GM19395 (cell line): ENCODE measurements at regions not wholly inside any gene's neighbourhood (a gene's known extent, or its start where the extent isn't known, plus 50 kb on each side); places are given as distances from the start of the nearest gene placed in this dataset.
"Not testable (repeated sequence)": the region's sequence is repeated elsewhere in the genome, so short reads cannot be mapped to it uniquely, and the experiment has no call there.

Experiments
- ATAC-seq: cut with Tn5 transposase; IDR thresholded peaks from one replicate; pipeline ENCODE4 v1.9.1; 2021; ENCODE audit warnings: mild to moderate bottlenecking, moderate library complexity; ENCODE audit not compliant: unreplicated experiment

DNA sequence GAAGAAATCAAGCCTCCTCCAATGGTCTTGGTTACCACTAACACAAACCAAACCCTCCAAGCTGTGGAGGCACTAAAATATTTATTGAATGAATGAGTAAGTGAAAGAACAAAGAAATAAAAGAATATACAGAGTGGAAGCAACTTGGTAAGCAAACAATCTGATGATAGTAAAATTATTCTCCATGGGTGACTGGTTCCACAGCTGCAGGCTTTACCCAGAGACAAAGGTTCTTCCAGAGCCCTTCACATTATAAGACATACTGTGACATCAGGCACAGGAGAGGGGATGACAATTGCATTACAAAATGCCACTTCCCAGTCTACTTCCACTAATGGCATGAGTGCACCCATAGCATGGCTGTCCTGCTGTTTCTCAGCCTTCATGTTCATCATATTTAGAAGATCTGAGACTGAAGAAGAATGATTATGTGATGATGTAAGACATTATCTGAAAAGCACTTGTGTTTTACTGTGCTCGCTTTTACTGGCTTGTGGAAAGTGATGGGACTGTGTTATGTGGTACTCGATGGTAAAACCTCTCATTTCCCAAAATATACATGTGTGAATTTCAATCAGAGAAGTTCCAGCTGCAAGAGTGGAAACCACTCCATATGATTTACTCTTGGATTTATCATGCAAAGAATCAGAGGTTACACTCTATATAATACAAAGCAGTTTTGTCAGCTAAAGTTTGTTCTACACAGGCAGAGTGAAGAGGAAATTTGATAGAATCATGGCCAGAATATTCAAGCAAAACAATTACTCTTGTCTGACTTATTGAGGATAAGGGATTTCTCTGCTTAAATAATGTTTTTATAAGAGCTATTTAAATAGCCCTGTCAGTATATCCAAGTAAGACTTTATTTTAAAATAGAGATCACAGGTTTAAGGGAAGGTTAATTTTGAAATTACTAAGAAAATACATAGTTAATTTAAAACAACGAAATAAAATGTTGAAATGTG, 220.2 kb upstream of the NBEA start:
- ATAC-seq: no peak

DNA sequence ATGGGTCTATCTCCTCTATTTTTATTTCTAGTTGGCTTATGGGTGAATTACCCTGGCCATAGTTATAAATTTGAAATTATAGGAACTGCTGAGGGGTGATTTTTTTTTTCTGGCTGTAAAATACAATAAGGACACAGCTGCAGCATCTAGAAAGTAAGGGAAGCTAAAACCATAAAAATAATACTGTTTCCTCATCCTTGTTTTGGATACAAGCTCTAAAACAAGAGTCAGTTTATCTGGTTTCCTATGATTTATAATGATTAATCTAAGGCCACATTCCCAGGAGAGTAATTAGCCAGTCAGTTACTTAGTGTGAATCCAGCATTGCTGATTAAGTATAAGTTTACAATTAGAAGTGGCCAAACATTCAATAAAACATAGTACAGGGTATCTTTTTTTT, 219.1 kb upstream of the NBEA start:
- ATAC-seq: no peak

DNA sequence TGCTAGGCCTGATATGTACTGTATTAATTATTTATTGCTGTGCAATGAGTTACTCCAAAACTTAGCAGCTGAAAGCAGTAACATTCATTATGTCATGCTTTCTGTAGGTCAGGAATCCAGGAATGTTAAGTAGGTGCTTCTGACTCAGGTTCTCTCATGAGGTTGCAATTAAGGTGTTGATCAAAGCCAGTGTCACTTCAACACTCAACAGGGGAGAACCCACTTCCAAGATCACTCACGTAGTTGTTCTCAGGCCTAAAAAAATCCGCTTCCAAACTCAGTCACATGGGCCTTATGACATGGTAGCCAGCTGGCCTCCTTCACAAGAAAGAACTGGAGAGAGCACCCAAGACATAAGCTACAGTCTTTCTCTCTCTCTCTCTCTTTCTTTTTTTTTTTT, 211.1 kb upstream of the NBEA start:
- no peak for ATAC-seq

DNA sequence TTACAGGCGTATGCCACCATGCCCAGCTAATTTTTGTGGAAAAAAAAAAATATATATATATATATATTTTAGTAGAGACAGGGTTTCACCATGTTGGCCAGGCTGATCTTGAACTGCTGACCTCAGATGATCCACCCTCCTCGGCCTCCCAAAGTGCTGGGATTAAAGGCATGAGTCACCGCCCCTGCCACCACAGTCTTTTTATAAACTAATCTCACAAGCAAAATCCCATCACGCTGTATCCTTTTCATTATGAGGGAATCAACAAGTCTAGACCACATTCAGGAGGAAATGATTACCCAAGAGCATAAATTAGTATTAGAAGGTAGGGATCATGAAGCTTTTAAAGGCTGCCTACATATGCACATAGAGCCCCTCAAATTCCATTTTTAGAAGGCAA, 210.6 kb upstream of the NBEA start:
- no peak for ATAC-seq

DNA sequence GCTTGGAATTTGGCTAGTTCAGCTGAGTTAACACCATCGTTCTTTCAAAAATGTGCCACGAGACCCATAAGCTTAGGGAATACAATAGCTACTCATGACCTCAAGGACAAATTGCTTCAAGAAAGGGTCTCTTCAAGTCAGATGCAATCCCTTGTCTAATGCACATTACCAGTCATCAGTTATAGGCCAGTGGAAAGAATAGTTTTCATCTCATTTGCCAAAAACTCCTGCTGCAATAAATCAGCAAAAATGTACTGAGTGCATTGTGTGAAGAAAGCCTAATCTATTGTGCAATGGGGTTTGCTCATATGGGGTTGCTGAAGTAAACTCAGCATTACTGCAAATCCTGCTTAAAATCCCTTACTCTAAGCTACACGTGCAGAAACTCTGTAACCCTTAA, 208.3 kb upstream of the NBEA start:
- ATAC-seq: no peak

DNA sequence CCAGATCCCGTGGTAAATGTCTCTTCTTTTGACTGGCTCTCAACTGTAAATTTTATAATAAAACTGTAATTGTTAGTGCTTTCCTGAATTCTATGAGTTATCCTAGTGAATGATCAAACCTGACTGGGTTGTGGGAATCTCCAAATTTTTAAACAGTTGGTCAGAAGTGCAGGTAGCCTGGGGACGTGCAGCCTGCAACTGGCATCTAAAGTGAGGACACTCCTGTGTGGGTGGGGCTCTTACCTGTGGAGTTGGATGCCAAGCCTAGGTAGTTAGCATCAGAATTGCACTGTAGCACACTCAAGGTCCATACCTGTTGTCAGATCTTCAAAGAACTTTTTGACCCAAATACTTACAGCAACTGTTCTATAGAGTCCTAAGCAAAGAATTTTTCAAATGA, 207.1 kb upstream of the NBEA start:
- no peak for ATAC-seq

DNA sequence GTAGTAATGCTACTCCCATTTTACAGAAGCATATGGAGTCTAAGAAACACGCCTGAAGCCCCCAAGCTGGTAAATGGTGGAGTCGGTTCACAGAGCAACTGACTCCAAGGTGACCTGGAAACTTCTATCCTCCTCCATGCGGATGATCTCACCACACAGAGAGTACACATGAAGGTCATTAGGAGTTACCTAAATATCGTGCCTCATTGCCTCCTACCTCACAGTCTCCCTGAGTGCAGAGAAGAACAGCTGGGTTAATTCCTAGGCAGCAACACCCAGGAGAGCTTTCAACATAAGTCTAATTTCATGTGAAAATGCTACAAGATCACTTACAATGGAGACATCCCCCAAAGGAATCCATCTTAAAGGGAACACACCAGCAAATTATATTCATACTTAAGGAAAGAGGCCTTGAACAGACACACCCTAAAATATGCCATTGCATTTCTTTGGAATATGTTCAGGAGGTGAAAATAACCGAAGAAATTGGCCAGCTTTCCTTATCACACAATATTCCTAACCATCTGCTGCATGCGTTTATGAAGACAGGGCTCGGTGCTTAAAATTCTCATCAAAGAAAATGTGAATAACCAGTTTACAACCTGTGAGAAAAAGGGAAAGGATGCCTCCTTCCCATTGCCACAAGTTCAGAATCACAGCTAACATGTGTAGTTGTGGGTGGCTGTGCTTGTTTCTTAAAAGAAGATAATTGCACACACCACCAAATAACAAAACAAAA, 203.6 kb upstream of the NBEA start:
- ATAC-seq: no peak

DNA sequence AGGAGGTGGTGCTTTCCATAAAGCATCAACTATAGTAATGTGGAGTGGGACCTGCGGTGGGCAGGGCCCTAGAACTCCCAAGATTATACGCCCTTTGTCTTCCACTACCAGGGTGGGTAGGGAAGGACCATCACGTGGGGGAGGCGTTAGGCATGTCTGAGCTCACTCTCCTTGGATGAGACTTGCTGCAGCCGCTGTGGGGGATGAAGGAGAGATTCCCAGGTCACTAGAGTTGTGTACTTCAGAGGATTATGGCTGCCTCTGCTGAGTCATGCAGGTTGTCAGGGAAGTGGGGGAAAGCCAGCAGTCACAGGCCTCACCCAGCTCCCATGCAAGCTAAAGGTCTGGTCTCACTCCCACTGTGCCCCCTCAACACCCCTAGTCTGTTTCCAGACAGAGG, 195.0 kb upstream of the NBEA start:
- ATAC-seq: not testable (repeated sequence)

DNA sequence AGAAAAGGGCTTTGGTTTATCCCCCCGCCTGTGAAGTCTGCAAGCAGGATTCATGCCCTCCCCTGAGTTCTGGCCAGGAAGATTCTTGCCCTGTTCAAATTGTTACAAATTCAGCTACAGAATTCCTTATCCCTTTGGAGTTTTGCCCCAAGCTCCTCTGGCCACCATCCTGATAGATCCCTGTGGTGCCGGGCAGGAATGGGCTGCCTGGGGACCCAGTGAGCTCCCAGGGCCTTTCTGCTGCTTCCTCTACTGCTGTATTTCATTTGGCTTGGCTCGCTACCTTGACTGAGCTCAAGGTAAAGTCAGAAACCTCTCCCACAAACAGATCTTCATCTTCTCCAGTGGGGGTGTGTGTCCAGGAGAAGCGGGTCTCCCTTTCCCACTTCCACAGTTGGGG, 194.6 kb upstream of the NBEA start:
- ATAC-seq: no peak

DNA sequence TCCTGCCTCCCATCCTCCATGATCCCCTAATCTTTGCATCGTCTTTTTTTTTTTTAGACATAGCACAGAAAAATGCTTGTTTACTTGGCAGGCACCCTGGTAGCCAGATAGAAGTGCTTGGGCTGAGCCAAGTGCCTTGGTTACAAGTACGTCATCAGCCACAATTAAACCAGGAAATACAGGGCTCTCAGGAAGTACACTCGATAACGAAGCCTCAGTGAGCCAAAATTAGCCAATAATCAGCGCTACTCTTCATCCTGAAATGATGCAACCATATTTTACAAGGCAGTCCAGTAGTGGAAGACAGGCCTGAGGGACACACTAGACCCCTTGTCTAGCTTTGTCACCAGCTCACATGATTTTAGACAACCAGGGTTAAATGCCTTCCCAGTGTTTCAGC, 194.0 kb upstream of the NBEA start:
- ATAC-seq: no peak

DNA sequence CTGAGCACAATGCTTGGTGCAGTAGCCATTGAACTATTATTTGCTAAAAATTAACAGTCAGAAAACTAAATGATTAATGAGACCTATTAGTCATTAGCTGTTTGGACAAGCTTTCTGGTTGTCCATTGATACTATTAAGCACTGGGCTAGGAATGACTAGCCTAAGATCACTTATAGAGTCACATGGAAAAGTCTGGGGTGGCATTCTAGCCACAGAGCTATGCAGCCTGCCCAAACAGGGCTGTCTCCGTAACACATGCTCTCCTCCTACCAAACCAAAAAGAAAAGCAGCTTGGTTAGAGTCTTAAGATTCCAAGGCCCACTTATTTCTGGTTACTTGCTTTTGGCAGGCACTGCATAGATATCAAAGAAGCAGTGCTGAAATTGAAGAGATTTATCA, 193.5 kb upstream of the NBEA start:
- ATAC-seq: peak; percentile 40

DNA sequence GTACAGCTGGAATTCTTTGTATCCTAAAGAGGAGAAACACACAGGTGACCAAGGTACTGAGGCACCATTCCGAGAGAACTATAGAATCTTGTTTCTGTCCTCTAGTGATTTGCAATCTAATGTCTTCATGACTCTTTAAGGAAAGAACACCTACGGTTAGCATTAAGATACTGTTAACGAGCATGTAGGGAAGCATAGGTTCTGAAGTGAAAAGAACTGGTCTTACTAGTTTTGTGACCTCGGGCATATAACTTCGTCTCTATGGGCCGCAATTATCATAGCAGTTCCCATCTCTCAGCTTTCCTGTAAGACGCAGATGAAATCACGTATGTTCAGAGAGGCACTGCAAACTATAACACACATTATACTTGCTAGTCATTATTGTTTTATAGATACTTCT, 193.0 kb upstream of the NBEA start:
- no peak for ATAC-seq

DNA sequence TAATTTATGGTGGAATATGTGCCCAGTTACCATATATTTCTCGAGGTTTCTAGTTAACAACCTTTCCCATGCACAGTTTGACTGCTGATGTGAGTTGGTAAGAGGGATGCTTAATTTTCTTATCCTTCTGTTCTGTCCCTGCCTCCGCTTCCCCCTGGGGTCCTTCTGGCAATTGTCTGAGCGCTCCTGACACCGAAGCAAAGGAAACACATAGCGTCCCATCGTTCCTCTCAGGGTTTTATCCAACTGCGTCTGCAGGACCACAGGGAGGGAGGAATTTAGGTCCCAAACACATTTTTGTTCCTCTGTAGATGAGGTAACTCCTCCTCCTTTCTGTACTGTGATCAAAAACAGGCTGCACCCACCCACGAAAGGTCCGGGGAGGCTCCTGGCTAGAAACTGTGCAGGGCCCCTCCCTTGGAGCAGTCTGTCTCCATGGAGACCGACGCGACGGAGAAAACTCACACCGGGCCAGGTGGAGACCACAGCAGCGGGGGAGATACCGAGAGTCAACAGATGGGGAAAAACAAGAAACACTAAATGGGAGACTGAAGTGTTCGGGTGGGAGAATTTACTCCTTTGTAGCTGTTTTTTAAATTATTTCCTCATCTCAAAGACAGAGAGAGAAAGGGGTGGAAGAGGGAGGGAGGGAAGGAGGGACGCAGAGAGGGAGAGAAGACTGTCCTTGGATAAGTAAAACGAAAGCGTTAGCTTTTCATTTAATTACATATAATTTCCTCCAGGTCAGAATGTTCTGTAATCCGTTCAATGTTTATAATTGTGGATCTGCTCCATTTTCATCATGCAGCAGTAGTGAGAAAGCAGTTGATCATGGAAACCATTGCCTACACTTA, 191.8 kb upstream of the NBEA start:
- ATAC-seq: peak; percentile 67

DNA sequence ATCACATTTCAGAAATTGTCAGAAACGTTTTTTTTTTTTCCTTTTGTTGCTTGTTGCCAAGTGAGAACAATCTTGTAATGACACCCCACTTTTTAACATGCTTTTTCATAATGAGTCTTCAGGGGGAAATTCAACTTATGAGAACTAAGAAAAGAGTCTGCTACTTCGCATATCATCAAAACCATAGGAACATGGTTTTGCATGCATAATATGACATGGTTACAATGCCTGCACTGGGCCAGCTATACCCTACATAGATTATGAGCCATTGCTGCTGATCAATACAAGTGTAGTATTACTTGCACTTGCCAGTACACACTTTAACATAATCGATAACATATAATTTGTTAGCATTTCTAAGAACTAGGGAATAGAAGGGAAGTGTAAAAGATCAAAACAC, 191.0 kb upstream of the NBEA start:
- peak; percentile 25 for ATAC-seq

DNA sequence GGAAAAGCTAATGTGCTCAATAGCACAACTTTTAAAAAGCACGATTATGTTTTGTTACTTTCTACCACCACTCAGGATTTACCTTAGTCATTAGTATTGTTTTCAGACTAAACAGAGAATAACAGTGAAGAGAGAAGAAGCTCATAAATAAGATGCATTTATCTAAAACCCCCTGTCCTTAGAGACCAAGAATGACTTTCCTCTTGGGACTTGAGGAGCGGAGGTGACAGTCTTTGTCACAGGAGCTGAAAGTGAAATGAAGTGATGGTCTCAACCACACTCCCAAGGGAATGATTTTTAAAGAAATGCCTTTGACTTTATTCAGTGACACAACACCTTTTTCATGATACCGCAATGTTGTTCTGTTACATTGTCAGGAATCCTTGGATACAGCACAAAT, 190.6 kb upstream of the NBEA start:
- ATAC-seq: no peak

DNA sequence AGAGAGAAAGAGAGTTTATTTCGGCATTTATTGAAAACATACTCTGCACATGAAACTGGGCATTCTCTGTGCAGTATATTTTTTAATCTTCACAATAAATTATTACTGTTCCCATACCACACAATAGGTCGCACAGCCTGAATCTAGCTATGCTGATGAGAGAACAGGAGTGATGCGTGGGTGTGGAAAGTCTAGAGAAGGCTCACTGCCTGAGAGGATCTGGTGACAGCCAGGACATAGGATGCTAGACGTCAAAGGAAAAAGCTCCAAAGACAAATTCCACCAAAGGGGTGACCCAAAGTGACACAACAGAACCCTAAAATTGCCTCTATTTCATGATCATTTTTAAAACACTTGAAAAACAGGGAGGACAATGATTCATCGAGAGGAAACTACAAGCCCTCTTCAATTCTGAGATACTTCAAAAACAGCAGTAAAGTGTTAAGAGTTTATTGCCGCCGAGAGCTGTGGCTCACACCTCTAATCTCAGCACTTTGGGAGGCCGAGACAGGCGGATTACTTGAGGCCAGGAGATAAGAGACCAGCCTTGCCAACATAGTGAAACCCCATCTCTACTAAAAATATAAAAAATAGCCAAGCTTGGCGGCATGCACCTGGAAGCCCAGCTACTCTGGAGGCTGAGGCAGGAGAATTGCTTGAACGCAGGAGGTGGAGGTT, 189.6 kb upstream of the NBEA start:
- no peak for ATAC-seq

DNA sequence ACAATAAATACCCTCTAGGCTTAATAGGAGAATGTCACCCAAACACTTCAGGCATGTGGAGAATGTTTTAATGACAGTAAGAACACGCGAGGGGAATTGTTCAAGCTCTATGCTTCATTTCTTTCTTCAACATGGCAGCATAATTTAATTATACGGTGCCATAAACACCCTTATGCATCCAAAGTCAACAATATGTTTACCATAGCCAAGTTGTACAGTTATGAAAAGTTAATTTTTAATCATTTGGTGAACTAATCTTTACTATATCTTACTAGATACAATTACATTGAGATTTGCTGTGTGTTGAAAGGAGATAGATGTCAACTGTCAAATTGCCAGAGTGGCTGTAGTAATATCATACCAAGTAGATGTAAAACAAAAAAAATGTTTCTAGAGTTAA, 185.9 kb upstream of the NBEA start:
- ATAC-seq: no peak

DNA sequence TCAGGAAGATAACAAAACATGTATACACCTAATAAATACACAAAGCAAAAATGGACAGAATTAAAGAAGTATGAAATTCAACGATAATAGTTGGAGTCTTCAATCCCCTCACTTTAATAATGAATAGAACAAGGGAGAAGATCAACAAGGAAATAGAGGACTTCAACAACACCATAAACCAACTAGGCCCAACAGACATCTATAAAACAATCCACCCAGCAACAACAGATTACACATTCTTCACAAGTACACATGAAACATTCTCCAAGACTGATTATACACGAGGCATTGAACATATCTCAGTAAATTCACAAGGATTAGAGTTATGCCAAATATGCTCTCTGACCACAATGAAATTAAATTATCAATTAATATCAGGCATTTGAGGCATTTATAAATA, 185.5 kb upstream of the NBEA start:
- ATAC-seq: no peak

DNA sequence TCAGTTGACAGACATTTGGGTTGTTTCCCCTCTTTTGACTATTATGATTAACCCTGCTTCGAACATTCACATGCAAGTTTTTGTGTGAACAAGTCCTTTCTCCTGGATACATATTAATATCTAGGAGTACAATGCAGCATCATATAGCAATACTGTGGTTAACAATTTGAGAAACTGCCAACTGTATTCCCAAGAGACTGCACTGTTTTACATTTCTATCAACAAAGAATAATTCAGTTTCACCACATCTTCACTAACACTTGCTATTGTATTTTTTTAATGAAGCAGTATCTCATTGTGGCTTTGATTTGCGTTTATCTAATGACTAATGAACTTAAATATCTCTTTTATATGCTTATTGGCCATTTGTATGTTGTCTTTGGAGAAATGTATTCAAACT, 184.6 kb upstream of the NBEA start:
- ATAC-seq: no peak

DNA sequence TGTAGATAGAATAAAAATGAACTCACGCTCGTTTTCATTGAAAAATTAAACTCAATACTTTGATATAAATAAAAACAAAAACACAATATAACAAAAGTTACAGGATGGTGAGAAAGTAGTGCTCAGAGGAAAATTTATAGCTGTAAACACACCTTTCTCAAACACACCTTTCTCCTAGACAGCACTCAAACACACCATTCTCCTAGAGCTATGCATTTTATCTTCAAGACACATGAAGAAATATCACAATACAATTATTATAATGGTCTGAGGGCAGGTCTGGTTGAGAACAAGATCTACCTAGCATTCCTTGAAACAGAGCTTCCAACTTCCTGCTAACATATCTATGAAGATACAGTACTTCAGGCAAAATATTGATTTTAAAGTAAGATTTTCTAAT, 183.4 kb upstream of the NBEA start:
- no peak for ATAC-seq

DNA sequence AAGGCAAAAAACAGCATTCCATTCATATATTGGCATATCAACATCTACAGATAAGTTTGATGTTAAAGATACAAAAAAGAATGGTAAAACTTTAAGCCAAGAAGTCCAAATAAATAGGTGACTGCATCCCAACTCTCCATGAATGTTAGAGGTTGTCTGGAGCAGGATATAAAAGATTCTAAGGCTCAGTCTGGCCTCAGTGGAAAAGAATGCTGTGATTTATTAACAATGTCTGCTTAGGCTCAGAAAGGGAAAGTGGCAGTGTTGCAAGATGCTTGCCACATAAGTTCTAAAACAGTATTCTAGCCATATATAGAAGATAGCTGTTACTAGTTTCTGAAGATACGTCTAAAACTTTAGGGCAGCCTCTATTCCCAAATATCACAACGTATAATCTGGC, 179.8 kb upstream of the NBEA start:
- ATAC-seq: no peak
